ENCODE measurements at regions not wholly inside any gene's neighbourhood (a gene's known extent, or its start where the extent isn't known, plus 50 kb on each side); places are given as distances from the start of the nearest gene placed in this dataset.

- Mint-ChIP-seq H3K4me3 (no peak overlapping the region), H3K9me3 (no peaks in the 10 kb centered on the region), H3K36me3 (peaks cover 15% of the 10 kb centered on the region), H3K4me1 (ENCODE audit: unreplicated experiment) (no peaks in the 10 kb centered on the region), H3K27ac (no peak overlapping the region), H3K27me3 (no peaks in the 10 kb centered on the region)
- no peak for DNase-seq (ENCODE audit: extremely low spot score, unreplicated experiment)
- TF ChIP-seq CTCF (conservative IDR thresholded peaks at IDR 0.05): no peak
Measured at GRCh38 chr17:63332286-63332685, 113.8 kb downstream of the CYB561 start.

GRCh38 chr17:63333869-63334268, 112.2 kb downstream of the CYB561 start:
- Mint-ChIP-seq H3K27me3 (no peaks in the 10 kb centered on the region), H3K36me3 (peaks cover 12% of the 10 kb centered on the region), H3K4me1 (ENCODE audit: unreplicated experiment) (no peaks in the 10 kb centered on the region), H3K9me3 (no peaks in the 10 kb centered on the region), H3K4me3 (no peak overlapping the region), H3K27ac (no peak overlapping the region)
- no peak for TF ChIP-seq CTCF (conservative IDR thresholded peaks at IDR 0.05)
- DNase-seq (ENCODE audit: extremely low spot score, unreplicated experiment): no peak

GRCh38 chr17:63335831-63336230, 110.3 kb downstream of the CYB561 start:
- Mint-ChIP-seq H3K9me3 (no peaks in the 10 kb centered on the region), H3K4me1 (ENCODE audit: unreplicated experiment) (no peaks in the 10 kb centered on the region), H3K36me3 (peaks cover 11% of the 10 kb centered on the region), H3K4me3 (no peak overlapping the region), H3K27ac (no peak overlapping the region), H3K27me3 (no peaks in the 10 kb centered on the region)
- DNase-seq (ENCODE audit: extremely low spot score, unreplicated experiment): no peak
- TF ChIP-seq CTCF (conservative IDR thresholded peaks at IDR 0.05): no peak

- H3K4me3 Mint-ChIP-seq: no peak overlapping the region
- no peak for DNase-seq (ENCODE audit: extremely low spot score, unreplicated experiment)
- H3K36me3 Mint-ChIP-seq: peaks cover 3% of the 10 kb centered on the region
- no peaks in the 10 kb centered on the region for H3K4me1 Mint-ChIP-seq (ENCODE audit: unreplicated experiment)
- TF ChIP-seq CTCF (conservative IDR thresholded peaks at IDR 0.05): no peak
- no peak overlapping the region for H3K27ac Mint-ChIP-seq
- no peaks in the 10 kb centered on the region for H3K9me3 Mint-ChIP-seq
- H3K27me3 Mint-ChIP-seq: no peaks in the 10 kb centered on the region
Measured at GRCh38 chr17:63337579-63337978, 108.5 kb downstream of the CYB561 start.

GRCh38 chr17:63338272-63338671, 107.8 kb downstream of the CYB561 start:
- Mint-ChIP-seq H3K4me3 (no peak overlapping the region), H3K9me3 (no peaks in the 10 kb centered on the region), H3K27me3 (no peaks in the 10 kb centered on the region), H3K27ac (no peak overlapping the region), H3K4me1 (ENCODE audit: unreplicated experiment) (no peaks in the 10 kb centered on the region), H3K36me3 (peaks cover 8% of the 10 kb centered on the region)
- TF ChIP-seq CTCF (conservative IDR thresholded peaks at IDR 0.05): no peak
- DNase-seq (ENCODE audit: extremely low spot score, unreplicated experiment): no peak

GRCh38 chr17:63341276-63341675, 104.8 kb downstream of the CYB561 start:
- Mint-ChIP-seq H3K27me3 (no peaks in the 10 kb centered on the region), H3K9me3 (no peaks in the 10 kb centered on the region), H3K27ac (no peak overlapping the region), H3K4me3 (no peak overlapping the region), H3K4me1 (ENCODE audit: unreplicated experiment) (no peaks in the 10 kb centered on the region), H3K36me3 (peaks cover 13% of the 10 kb centered on the region)
- no peak for DNase-seq (ENCODE audit: extremely low spot score, unreplicated experiment)
- TF ChIP-seq CTCF (conservative IDR thresholded peaks at IDR 0.05): no peak

All from type B pancreatic cell (in vitro differentiated cells).